NB4 (cell line): ENCODE measurements at regions not wholly inside any gene's neighbourhood (a gene's known extent, or its start where the extent isn't known, plus 50 kb on each side); places are given as distances from the start of the nearest gene placed in this dataset.

Experiments
- MYC ChIP-seq: IDR thresholded peaks from 2 replicates; pipeline ENCODE4 v1.6.1; 2011; ENCODE audit warnings: low read depth, low read length
- POLR2A ChIP-seq: IDR thresholded peaks from 2 replicates; pipeline ENCODE4 v1.6.1; 2011; ENCODE audit warnings: mild to moderate bottlenecking; ENCODE audit not compliant: insufficient read length; ENCODE audit errors: extremely low read depth
- TF ChIP-seq, protein P1 (sequence below): IDR thresholded peaks from one replicate; pipeline ENCODE4 v1.5.1; 2012; ENCODE audit warnings: low read depth, low read length

DNA sequence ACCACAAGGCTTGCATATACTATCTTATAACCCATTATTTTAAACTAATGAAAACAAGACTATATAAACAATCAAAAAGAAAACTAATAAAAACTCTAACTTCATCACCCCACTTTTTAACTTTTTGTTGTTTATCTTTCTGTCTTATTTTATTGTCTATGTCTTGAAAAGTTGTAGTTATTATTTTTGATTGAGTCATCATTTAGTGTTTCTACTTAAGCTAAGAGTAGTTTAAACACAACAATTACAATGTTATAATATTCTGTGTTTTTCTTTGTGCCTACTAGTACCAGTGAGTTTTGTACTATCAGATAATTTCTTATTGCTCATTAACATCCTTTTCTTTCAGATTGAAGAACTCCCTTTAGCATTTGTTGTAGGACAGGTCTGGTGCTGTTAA is 318.7 kb upstream of the ATP5MC3 start:
- TF ChIP-seq, protein P1, sequence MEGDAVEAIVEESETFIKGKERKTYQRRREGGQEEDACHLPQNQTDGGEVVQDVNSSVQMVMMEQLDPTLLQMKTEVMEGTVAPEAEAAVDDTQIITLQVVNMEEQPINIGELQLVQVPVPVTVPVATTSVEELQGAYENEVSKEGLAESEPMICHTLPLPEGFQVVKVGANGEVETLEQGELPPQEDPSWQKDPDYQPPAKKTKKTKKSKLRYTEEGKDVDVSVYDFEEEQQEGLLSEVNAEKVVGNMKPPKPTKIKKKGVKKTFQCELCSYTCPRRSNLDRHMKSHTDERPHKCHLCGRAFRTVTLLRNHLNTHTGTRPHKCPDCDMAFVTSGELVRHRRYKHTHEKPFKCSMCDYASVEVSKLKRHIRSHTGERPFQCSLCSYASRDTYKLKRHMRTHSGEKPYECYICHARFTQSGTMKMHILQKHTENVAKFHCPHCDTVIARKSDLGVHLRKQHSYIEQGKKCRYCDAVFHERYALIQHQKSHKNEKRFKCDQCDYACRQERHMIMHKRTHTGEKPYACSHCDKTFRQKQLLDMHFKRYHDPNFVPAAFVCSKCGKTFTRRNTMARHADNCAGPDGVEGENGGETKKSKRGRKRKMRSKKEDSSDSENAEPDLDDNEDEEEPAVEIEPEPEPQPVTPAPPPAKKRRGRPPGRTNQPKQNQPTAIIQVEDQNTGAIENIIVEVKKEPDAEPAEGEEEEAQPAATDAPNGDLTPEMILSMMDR: no peak
- no peak for TF ChIP-seq POLR2A
- no peak for TF ChIP-seq MYC
